HS-5 (cell line): ENCODE measurements at regions not wholly inside any gene's neighbourhood (a gene's known extent, or its start where the extent isn't known, plus 50 kb on each side); places are given as distances from the start of the nearest gene placed in this dataset.

ENCODE experiments used
- DNase-seq: peaks from one replicate; pipeline ENCODE4 v3.0.0-alpha.2; 2012; ENCODE audit warnings: low read depth

GRCh38 chr3:144295613-144296012, 324.0 kb downstream of the DIPK2A start:
- no peak for DNase-seq

- no peak for DNase-seq
These were observed 325.2 kb downstream of the DIPK2A start for GRCh38 chr3:144296808-144297207.

DNA sequence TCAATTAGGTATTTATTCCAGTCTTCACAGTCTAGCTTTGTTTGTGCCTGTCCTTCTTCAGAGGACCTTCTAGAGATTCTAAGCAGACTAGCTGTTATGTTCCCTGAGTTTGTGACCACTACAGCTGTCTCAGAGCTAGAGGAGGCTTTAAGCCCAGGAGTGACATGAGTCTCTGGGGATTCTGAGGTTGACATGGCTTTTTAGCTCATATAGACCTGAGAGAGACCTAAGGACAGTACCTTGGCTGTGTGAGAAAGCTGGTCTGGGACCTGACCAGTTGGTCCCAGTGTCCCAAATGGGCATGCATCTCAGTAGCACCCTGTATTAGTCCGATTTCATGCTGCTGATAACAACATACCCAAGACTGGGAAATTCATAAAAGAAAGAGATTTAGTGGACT, 330.2 kb downstream of the DIPK2A start:
- no peak for DNase-seq

- DNase-seq, result no peak
These were observed 336.3 kb downstream of the DIPK2A start for GRCh38 chr3:144307951-144308350.

DNA sequence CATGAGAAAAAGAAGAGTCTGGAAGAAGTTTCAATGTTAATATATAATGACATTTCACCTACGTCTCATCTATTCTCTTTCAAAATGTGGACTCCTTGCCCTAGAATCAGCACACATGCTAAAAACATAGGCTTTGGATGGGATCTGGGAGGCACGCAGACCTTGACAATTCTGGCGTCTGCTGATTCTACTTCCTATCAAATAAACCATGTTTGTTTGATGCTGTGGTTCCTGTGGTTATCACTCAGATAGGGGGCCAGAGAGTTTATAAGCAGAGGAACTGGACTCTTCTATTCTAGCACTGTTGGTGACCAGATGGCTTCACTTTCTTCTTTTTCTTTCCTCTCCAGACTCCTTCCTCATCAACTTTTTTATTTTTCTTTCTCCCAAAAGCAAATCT, 336.8 kb downstream of the DIPK2A start:
- no peak for DNase-seq

GRCh38 chr3:144312702-144313101, 341.1 kb downstream of the DIPK2A start:
- DNase-seq, result no peak

- DNase-seq, result no peak
These were observed 343.3 kb downstream of the DIPK2A start for GRCh38 chr3:144314946-144315345.

- no peak for DNase-seq
These were observed 346.3 kb downstream of the DIPK2A start for GRCh38 chr3:144317961-144318360.

- no peak for DNase-seq
These were observed 352.5 kb downstream of the DIPK2A start for GRCh38 chr3:144324076-144324475.

GRCh38 chr3:144332868-144333267, 361.2 kb downstream of the DIPK2A start:
- no peak for DNase-seq

- no peak for DNase-seq
These were observed 369.8 kb downstream of the DIPK2A start for GRCh38 chr3:144341471-144341870.

DNA sequence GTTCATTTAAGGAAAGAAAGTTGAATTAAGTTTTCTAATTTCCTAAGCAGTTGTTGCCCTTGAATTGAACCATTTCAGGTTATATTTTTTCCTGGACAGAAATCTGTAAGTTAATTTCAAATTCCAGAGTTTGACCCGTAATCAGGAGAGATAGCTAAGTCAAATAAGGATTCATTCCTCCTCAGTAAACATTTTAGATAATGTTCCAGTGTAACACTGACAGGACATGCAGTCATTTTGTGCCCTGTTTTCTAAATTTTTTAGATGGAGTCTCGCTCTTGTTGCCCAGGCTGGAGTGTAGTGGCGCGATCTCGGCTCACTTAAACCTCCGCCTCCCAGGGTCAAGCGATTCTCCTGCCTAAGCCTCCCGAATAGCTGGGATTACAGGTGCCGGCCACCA, 371.7 kb downstream of the DIPK2A start:
- DNase-seq, result no peak

DNA sequence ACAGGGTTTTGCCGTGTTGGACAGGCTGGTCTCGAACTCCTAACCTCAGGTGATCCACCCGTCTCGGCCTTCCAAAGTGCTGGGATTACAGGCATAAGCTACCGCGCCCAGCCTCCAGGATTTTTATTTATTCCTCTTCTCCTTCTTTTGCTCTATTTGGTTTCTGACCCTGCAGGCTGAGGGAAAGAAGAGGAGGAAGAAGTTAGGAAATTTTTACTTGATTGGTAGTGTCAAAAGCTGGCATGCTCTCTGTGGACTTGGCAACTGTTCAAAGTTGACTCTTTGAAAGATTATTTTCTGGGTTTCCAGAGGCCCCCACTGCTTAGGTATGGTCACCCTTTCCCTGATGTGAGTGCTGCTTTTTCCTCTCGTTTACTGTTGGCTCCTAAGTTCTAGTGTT, 372.2 kb downstream of the DIPK2A start:
- DNase-seq, result no peak

- DNase-seq, result no peak
These were observed 373.4 kb downstream of the DIPK2A start for GRCh38 chr3:144344925-144345548.

DNA sequence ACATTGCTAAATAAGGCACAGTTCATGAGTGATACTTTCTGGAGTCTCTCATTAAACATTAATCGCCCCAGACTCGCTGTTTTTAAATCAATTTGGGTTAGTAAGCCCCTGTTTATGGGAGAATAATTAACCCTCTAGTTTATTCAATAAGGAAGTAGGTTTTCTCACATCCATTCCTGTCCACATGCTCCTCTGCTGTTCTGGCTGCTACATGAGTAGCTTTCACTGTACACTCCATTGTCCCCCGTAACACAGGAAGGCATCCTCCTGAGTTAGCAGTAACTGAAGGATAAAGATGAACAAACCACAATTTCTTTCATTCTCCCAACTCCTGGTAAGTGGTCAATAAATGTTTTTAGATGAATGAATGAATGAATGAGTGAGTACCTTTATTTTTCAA, 378.5 kb downstream of the DIPK2A start:
- no peak for DNase-seq

DNA sequence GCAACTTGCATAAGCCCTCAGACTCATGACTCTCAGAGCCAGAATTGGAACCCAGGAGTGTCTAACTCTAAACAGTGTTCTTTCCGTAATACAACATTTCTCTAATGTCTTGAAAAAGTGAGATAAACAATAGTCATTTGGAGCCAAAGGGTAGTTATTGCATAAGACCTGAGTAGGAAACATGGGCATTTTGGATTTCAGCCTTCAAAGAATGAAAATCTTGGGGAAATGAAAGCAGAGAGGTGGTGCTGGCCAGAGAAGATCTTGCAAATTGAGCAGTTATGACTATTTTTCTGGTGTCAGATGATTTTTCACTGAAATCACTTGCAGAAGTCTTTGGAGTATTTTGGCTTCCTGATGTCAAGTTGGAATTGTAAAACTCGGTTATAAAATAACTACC, 379.4 kb downstream of the DIPK2A start:
- no peak for DNase-seq

DNA sequence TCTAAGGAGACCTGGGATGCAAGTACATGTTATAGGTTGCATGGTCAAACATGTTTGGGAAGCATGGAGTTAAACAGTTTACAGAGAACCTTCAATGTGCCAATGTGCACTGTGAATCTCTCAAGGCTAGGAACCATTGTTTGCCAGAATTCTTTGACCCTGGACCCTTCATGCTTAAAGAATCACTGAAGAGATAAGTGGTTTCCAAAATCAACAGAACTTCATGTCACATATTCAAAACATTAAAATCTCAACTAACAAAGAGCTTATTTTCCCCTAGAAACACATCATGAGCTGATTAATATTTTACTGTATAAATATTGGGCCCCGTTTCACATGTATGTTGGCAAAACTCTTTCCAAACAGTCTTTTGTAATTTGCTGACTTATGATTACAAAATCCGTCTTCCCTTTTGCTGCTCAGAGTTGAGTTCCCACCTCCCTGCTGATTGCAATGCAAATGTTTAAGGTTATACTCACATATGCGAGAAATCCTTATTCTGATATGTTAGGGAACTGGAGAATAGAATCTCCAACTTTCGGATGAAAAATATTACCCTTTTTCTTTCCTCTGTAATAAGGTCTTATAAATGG, 380.2 kb downstream of the DIPK2A start:
- no peak for DNase-seq

GRCh38 chr3:144358191-144358590, 386.6 kb downstream of the DIPK2A start:
- no peak for DNase-seq

DNA sequence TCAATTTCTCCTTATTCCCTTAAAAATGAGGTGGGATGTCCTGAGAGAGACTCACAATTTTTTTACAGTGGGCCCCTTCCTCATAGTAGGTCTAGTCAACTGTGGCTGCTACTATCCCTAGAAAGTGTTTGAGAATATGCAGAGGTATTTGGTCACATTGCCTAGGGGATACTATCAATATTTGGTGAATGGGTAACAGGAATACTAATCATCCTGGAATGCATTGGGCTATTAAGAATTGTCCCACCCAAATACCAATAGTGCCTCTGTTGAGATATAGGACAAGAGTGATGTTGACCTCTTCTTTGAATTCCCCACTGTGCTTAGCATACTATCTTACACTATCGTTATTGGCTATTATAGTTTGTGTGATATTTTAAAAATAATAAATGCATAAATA, 389.4 kb downstream of the DIPK2A start:
- peak; percentile 11 for DNase-seq

GRCh38 chr3:144362126-144362525, 390.5 kb downstream of the DIPK2A start:
- peak; percentile 41 for DNase-seq

GRCh38 chr3:144363856-144364255, 392.2 kb downstream of the DIPK2A start:
- no peak for DNase-seq

- DNase-seq, result peak; percentile 14
These were observed 393.1 kb downstream of the DIPK2A start for GRCh38 chr3:144364737-144365136.

DNA sequence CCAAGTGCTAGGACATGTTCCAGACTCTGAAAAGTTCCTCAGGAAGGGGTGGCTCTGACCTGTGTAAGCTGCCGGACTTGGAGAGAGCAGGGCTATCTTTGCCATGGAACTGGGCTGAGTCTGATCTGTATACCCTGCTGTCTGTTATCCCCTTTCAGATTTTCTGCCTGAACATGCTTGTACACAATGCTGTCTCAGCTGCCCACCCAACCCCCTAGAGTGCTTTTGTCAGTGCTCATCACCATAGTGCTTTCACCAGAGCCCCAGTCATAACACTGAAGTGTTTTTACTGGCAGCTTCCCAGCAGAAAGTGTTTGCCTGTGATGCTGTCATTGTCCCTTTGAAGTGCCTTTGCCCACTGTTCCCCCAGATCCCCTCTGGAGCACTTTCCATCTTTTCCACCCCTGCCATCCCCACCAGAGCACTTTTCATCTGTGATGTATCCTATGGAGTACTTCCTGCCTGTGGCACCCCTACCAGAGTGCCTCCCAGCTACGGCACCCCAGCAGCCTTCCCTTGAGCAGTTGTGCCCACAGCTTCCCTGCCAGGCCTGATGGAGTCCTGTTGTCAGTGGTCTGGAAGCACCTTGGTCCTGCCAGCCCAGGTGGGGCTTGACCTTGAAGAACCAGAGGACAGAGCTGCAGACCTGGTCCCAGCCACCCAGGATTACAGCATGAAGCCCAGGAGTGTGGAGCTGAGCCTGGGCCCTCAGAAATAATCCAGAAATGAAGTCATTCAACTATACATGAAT, 397.7 kb downstream of the DIPK2A start:
- DNase-seq, result no peak

DNA sequence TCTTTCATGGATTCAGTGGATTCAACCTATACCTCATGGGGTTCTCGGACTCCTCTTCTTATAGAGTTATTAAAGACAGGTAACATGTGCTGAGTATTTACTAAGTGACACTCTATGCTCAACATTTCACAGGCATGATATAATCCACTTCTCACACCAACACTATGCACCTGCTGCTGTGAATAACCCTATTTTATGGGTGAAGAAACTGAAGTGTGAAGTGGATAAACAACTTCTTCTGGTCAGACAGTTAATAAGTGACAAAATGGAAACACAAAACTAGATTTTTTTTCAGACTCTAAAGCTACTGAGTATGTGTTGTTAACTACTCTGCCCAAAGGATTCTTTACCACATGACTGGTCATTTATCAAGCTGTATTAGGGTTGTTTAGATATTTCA, 403.5 kb downstream of the DIPK2A start:
- no peak for DNase-seq
